PC-9 (cell line): ENCODE measurements at regions not wholly inside any gene's neighbourhood (a gene's known extent, or its start where the extent isn't known, plus 50 kb on each side); places are given as distances from the start of the nearest gene placed in this dataset.

Experiments
- BruUV-seq: library from RNA; stranded (reverse); fragments of 400-500 nt; replicated peaks from 2 replicates; lab custom pipeline; 2021; lab: Mats Ljungman, UMichigan
- CTCF ChIA-PET: fragments of 300-600 bp; sonication (Branson Sonifier 250); formaldehyde crosslinking; loops from one replicate; lab custom pipeline; 2022; ENCODE audit warnings: antibody characterized with exemption; lab: Charles Lee
- POLR2A ChIA-PET: fragments of 300-600 bp; sonication (Branson Sonifier 250); formaldehyde crosslinking; loops from one replicate; lab custom pipeline; 2022; ENCODE audit warnings: antibody characterized with exemption; ENCODE audit not compliant: unreplicated experiment; lab: Charles Lee
- DNase-seq, 2 experiments: peaks; one replicate each; pipeline versions ENCODE4 v3.0.0 to v3.0.0-alpha.2; 2015 to 2022; ENCODE audit warnings: mixed read lengths in 1 of 2
- H2AFZ ChIP-seq: fragments of 200-600 bp; sonication (generic); 2 replicates; pipeline ENCODE4 v1.8.1; 2017; ENCODE audit warnings: antibody characterized with exemption
- H3F3A ChIP-seq: fragments of 200-600 bp; sonication (generic); 2 replicates; pipeline ENCODE4 v1.8.1; 2017; ENCODE audit warnings: antibody characterized with exemption, mild to moderate bottlenecking, low read depth; ENCODE audit not compliant: insufficient read depth
- H3K27ac ChIP-seq: fragments of 200-600 bp; sonication (generic); 2 replicates; pipeline ENCODE4 v1.6.1; 2016; ENCODE audit warnings: mixed run types
- H3K27me3 ChIP-seq: fragments of 200-600 bp; sonication (generic); 2 replicates; pipeline ENCODE4 v1.6.1; 2016; ENCODE audit warnings: low read depth, mixed run types; ENCODE audit not compliant: insufficient read depth
- H3K36me3 ChIP-seq: fragments of 200-600 bp; sonication (generic); 2 replicates; pipeline ENCODE4 v1.6.1; 2016; ENCODE audit warnings: low read depth, mixed run types
- H3K4me1 ChIP-seq: fragments of 200-600 bp; sonication (generic); replicated peaks from 2 replicates; pipeline ENCODE4 v1.6.1; 2016; ENCODE audit warnings: mixed run types; ENCODE audit not compliant: insufficient read depth
- H3K4me2 ChIP-seq: fragments of 200-600 bp; sonication (generic); 2 replicates; pipeline ENCODE4 v1.6.1; 2017; ENCODE audit warnings: mixed run types
- H3K4me3 ChIP-seq: fragments of 200-600 bp; sonication (generic); 2 replicates; pipeline ENCODE4 v1.6.1; 2016; ENCODE audit warnings: mixed run types
- H3K79me2 ChIP-seq: fragments of 200-600 bp; sonication (generic); 2 replicates; pipeline ENCODE4 v1.6.1; 2017; ENCODE audit warnings: low read depth, mixed run types
- H3K9me2 ChIP-seq: fragments of 200-600 bp; sonication (generic); 2 replicates; pipeline ENCODE4 v1.8.1; 2017; ENCODE audit warnings: mild to moderate bottlenecking; ENCODE audit not compliant: insufficient read depth
- H3K9me3 ChIP-seq: fragments of 200-600 bp; sonication (generic); 2 replicates; pipeline ENCODE4 v1.8.1; 2016; ENCODE audit warnings: low read depth; ENCODE audit not compliant: insufficient read depth
- H4K20me1 ChIP-seq: fragments of 200-600 bp; sonication (generic); 2 replicates; pipeline ENCODE4 v1.8.1; 2017; ENCODE audit not compliant: insufficient read depth
- CTCF ChIP-seq: fragments of 200-600 bp; sonication (generic); conservative IDR thresholded peaks from 2 replicates; pipeline ENCODE4 v1.6.1; 2017; ENCODE audit warnings: mixed run types, antibody characterized with exemption, mild to moderate bottlenecking, moderate library complexity
- EZH2 ChIP-seq: fragments of 200-600 bp; sonication (generic); IDR thresholded peaks from 2 replicates; pipeline ENCODE4 v1.8.0; 2017; ENCODE audit warnings: antibody characterized with exemption, low read depth
- intact Hi-C: fragments of 100-400 bp; cut with micrococcal nuclease; formaldehyde crosslinking; loops from one replicate; pipeline ENCODE4 v1.10.0; 2022; ENCODE audit not compliant: unreplicated experiment

DNA sequence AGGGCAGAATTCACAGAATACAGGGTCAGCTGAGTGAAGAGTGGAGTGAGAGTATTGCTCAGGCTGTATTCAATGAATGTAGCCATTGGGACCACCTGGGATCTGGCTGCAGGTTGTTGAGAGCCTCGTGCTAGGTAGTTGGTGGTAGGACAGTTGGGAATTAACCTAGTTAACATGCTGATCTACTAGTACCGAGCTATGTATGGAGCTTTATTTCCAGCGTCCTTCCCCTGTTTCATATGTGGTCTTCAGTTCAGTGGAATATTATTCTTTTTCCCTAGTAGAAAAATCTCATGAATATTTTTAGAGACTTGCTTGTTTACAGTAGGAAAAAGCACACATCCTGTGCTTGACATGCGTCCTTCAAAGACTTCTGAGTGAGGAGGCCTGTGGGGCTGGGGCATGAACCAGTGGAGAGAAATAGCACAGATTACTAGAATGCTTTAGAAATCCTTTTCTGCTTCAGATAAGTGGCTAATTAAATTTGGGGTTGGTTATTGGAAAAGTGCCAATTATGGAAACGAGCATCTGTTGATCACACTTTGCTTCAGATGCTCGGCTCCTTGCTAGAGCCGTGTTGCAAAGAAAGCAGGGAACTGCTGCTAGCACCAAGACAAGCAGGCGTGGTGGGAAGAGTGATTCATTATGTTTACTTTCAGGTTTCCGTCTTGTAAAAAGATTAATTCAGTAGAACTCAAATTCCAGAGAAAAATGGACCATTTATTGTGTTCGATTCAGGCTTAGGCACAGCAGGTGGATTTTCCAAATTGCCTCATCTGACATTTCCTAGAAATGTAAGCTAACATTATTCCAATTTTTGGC, 53.6 kb downstream of the ARF6 start:
- CTCF ChIA-PET, result interaction anchor here (0.9 kb wide), 1 partner anchor 84 kb away, joined by 3 read pairs; no protein-coding TSS in a partner anchor

DNA sequence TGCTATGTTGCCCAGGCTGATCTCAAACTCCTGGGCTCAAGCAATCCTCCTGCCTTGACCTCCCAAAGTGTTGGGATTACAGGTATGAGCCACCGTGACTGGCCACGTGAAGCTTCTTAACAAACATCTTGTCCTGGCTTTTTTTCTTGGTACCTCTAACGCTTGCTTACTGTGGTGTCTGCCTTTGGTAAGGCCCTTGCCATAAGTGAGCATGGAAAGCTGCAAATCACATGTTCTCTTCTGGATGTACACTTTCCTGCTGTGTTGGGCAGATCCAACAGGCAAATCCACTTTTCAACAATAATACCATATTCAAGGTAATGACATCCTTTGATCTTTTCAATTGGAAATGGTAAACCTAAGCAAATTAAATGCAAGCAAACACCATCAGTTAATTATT, 54.6 kb downstream of the ARF6 start:
- BruUV-seq, result no TSS peak
- ChIA-PET POLR2A (interaction anchor here (0.6 kb wide), 1 partner anchor 255 kb away, joined by 4 read pairs; no protein-coding TSS in a partner anchor), CTCF (interaction anchor here (0.5 kb wide), 1 partner anchor 314 kb away, joined by 5 read pairs; no protein-coding TSS in a partner anchor)
- peak overlapping the region; percentile 75 for H3K27ac ChIP-seq
- TF ChIP-seq EZH2, result no peak
- TF ChIP-seq CTCF, result no peak
- H2AFZ ChIP-seq, result no peak overlapping the region
- DNase-seq, result no peak
- peaks cover 34% of the 10 kb centered on the region for H3F3A ChIP-seq
- no peaks in the 10 kb centered on the region for H4K20me1 ChIP-seq
- H3K36me3 ChIP-seq, result no peaks in the 10 kb centered on the region
- no peaks in the 10 kb centered on the region for H3K9me3 ChIP-seq
- H3K4me2 ChIP-seq, result no peak overlapping the region; the same call in 1 of the 2 replicates
- intact Hi-C loops, result no loop called here
- H3K27me3 ChIP-seq, result no peaks in the 10 kb centered on the region
- H3K9me2 ChIP-seq, result no peaks in the 10 kb centered on the region
- no peak overlapping the region for H3K4me3 ChIP-seq
- peaks cover 64% of the 10 kb centered on the region for H3K4me1 ChIP-seq
- no peaks in the 10 kb centered on the region for H3K79me2 ChIP-seq

More for the DNA sequence above, 53.6 kb downstream of the ARF6 start:
- no peaks in the 10 kb centered on the region for H3K79me2 ChIP-seq
- intact Hi-C loops, result no loop called here
- H3K27me3 ChIP-seq, result no peaks in the 10 kb centered on the region
- H4K20me1 ChIP-seq, result no peaks in the 10 kb centered on the region
- peak overlapping the region; percentile 75 for H3K27ac ChIP-seq
- H3K9me3 ChIP-seq, result no peaks in the 10 kb centered on the region
- no peak overlapping the region for H3K4me3 ChIP-seq
- H2AFZ ChIP-seq, result no peak overlapping the region
- H3F3A ChIP-seq, result peaks cover 32% of the 10 kb centered on the region
- H3K4me1 ChIP-seq, result peaks cover 55% of the 10 kb centered on the region
- no peak for TF ChIP-seq EZH2
- TF ChIP-seq CTCF, result no peak
- DNase-seq, result peak; percentile 36 to 91
- no TSS peak for BruUV-seq
- no peaks in the 10 kb centered on the region for H3K36me3 ChIP-seq
- H3K9me2 ChIP-seq, result no peaks in the 10 kb centered on the region
- POLR2A ChIA-PET, result interaction anchor here (0.6 to 0.7 kb wide), 4 partner anchors 31 to 256 kb away, joined by 4 to 6 read pairs (median 6); no protein-coding TSS in a partner anchor
- H3K4me2 ChIP-seq, result peak overlapping the region; percentile 58

DNA sequence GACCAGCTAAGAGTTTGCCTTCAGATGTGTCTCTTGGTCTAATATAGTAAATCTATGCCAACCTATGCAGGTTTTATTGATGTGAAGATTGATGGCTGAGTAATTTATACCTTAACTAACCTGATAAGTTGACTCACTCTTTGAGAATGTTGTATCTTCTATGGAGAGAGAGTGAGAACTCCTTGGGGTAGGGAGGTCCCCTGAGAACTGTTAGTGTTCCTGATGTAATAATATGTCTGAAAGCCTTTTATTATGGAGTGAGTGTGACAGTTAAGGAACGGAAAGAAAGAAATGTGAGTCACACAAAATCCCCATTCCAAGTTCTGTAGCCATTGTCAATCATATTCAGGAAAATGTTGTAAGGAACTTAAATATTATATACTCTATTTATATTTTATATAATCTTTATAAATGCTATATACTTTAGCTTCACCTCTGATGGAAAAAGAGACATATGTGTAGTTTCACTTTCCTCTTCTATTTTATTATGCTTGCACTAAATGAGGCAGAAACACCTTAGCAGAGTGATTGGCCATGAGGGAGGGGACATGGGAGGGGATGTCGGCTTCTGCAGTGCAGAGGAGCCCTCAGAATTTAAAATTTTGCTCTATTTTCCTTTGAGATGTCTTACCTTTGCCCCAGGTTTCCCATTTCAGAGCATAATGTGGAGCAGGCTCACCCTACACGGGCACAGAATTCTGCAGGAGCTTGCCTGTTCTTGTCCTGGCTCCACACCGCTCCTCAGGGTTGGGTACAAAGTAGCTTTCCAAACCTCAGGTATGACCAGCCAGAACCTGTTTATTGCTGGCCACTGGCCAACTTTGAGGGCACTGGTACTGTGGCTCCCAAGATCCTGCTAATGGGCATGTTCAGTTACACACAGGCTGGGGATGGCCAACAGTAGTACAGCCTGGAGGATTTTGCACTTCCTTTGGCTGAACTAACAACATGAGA, 57.7 kb downstream of the ARF6 start:
- ChIA-PET CTCF (interaction anchor here (0.6 kb wide), 1 partner anchor 89 kb away, joined by 3 read pairs; no protein-coding TSS in a partner anchor), POLR2A (interaction anchor here (0.6 to 0.7 kb wide), 2 partner anchors 12 to 143 kb away, joined by 3 to 6 read pairs; no protein-coding TSS in a partner anchor)
- Histone ChIP-seq H3F3A (peaks cover 48% of the 10 kb centered on the region), H3K9me3 (no peaks in the 10 kb centered on the region), H3K79me2 (no peaks in the 10 kb centered on the region), H4K20me1 (no peaks in the 10 kb centered on the region), H3K4me1 (peaks cover 83% of the 10 kb centered on the region), H3K4me3 (no peak overlapping the region), H3K4me2 (peak overlapping the region; percentile 71), H3K9me2 (no peaks in the 10 kb centered on the region), H3K27ac (peak overlapping the region; percentile 83), H3K36me3 (no peaks in the 10 kb centered on the region), H2AFZ (no peak overlapping the region), H3K27me3 (no peaks in the 10 kb centered on the region)
- DNase-seq, result peak; percentile 76 to 93
- TF ChIP-seq EZH2 (no peak), CTCF (no peak)
- BruUV-seq, result no TSS peak
- intact Hi-C loops, result loop anchor here (2.0 to 5.0 kb wide), 4 partner anchors 22 to 157 kb away; no protein-coding TSS in a partner anchor
